ENCODE measurements at regions not wholly inside any gene's neighbourhood (a gene's known extent, or its start where the extent isn't known, plus 50 kb on each side); places are given as distances from the start of the nearest gene placed in this dataset.

- no peak for TF ChIP-seq TCF12 (IDR thresholded peaks at IDR 0.05; ENCODE audit: low read depth)
- TF ChIP-seq TEAD4 (IDR thresholded peaks at IDR 0.05): no peak
- no peak for TF ChIP-seq EP300 (IDR thresholded peaks at IDR 0.05; ENCODE audit: borderline replicate concordance)
- TF ChIP-seq CEBPB (IDR thresholded peaks at IDR 0.05): no peak
- TF ChIP-seq YY1 (IDR thresholded peaks at IDR 0.05; ENCODE audit: low read depth): no peak
- no peak for TF ChIP-seq RAD21 (IDR thresholded peaks at IDR 0.05; ENCODE audit: low read depth)
- no peak for TF ChIP-seq TAF1 (IDR thresholded peaks at IDR 0.05; ENCODE audit: low read depth)
- no peak for TF ChIP-seq FOXM1 (IDR thresholded peaks at IDR 0.05; ENCODE audit: borderline replicate concordance, low read depth)
- TF ChIP-seq USF1 (IDR thresholded peaks at IDR 0.05): no peak
- TF ChIP-seq CREB1 (IDR thresholded peaks at IDR 0.05; ENCODE audit: low read depth): no peak
- no peak for TF ChIP-seq REST (IDR thresholded peaks at IDR 0.05; ENCODE audit: low read depth)
- TF ChIP-seq ZBTB7A (IDR thresholded peaks at IDR 0.05; ENCODE audit: low read depth): no peak
- TF ChIP-seq EGR1 (IDR thresholded peaks at IDR 0.05): no peak
- no peak for TF ChIP-seq MAX (IDR thresholded peaks at IDR 0.05)
- no peak for TF ChIP-seq NFIC (IDR thresholded peaks at IDR 0.05)
Measured at GRCh38 chr2:20138696-20139095, 86.2 kb downstream of the SDC1 start.

GRCh38 chr2:20137884-20138283, 86.5 kb upstream of the LAPTM4A start:
- TF ChIP-seq ZBTB7A (IDR thresholded peaks at IDR 0.05; ENCODE audit: low read depth) (no peak), TEAD4 (IDR thresholded peaks at IDR 0.05) (no peak)

GRCh38 chr2:20137131-20137571, 85.7 kb upstream of the LAPTM4A start:
- TF ChIP-seq TEAD4 (IDR thresholded peaks at IDR 0.05) (no peak), USF1 (IDR thresholded peaks at IDR 0.05) (no peak), MAX (IDR thresholded peaks at IDR 0.05) (no peak), NFIC (IDR thresholded peaks at IDR 0.05) (no peak), YY1 (IDR thresholded peaks at IDR 0.05; ENCODE audit: low read depth) (no peak), EGR1 (IDR thresholded peaks at IDR 0.05) (no peak), CEBPB (IDR thresholded peaks at IDR 0.05) (no peak)

GRCh38 chr2:20136149-20136548, 84.7 kb upstream of the LAPTM4A start:
- TF ChIP-seq FOXM1 (IDR thresholded peaks at IDR 0.05; ENCODE audit: borderline replicate concordance, low read depth) (no peak), TCF12 (IDR thresholded peaks at IDR 0.05; ENCODE audit: low read depth) (no peak), CREB1 (IDR thresholded peaks at IDR 0.05; ENCODE audit: low read depth) (no peak), NFIC (IDR thresholded peaks at IDR 0.05) (no peak), RAD21 (IDR thresholded peaks at IDR 0.05; ENCODE audit: low read depth) (no peak), EGR1 (IDR thresholded peaks at IDR 0.05) (no peak), TAF1 (IDR thresholded peaks at IDR 0.05; ENCODE audit: low read depth) (no peak), MAX (IDR thresholded peaks at IDR 0.05) (no peak), TEAD4 (IDR thresholded peaks at IDR 0.05) (no peak), CEBPB (IDR thresholded peaks at IDR 0.05) (no peak), EP300 (IDR thresholded peaks at IDR 0.05; ENCODE audit: borderline replicate concordance) (no peak), USF1 (IDR thresholded peaks at IDR 0.05) (no peak), REST (IDR thresholded peaks at IDR 0.05; ENCODE audit: low read depth) (no peak), ZBTB7A (IDR thresholded peaks at IDR 0.05; ENCODE audit: low read depth) (no peak), YY1 (IDR thresholded peaks at IDR 0.05; ENCODE audit: low read depth) (no peak)

GRCh38 chr2:20135631-20136050, 84.2 kb upstream of the LAPTM4A start:
- TF ChIP-seq RAD21 (IDR thresholded peaks at IDR 0.05; ENCODE audit: low read depth): peak; percentile 69
- TF ChIP-seq MAX (IDR thresholded peaks at IDR 0.05): no peak

- TF ChIP-seq YY1 (IDR thresholded peaks at IDR 0.05; ENCODE audit: low read depth): no peak
- no peak for TF ChIP-seq TCF12 (IDR thresholded peaks at IDR 0.05; ENCODE audit: low read depth)
- TF ChIP-seq EP300 (IDR thresholded peaks at IDR 0.05; ENCODE audit: borderline replicate concordance): no peak
- TF ChIP-seq NFIC (IDR thresholded peaks at IDR 0.05): no peak
- TF ChIP-seq TEAD4 (IDR thresholded peaks at IDR 0.05): no peak
- TF ChIP-seq CEBPB (IDR thresholded peaks at IDR 0.05): no peak
- TF ChIP-seq RAD21 (IDR thresholded peaks at IDR 0.05; ENCODE audit: low read depth): no peak
- no peak for TF ChIP-seq CREB1 (IDR thresholded peaks at IDR 0.05; ENCODE audit: low read depth)
- no peak for TF ChIP-seq EGR1 (IDR thresholded peaks at IDR 0.05)
- no peak for TF ChIP-seq FOXM1 (IDR thresholded peaks at IDR 0.05; ENCODE audit: borderline replicate concordance, low read depth)
- no peak for TF ChIP-seq ZBTB7A (IDR thresholded peaks at IDR 0.05; ENCODE audit: low read depth)
Measured at GRCh38 chr2:20132990-20133535, 81.6 kb upstream of the LAPTM4A start.

Data from Ishikawa (cell line).